Body of pancreas (tissue), 4 donors: ENCODE measurements at regions not wholly inside any gene's neighbourhood (a gene's known extent, or its start where the extent isn't known, plus 50 kb on each side); places are given as distances from the start of the nearest gene placed in this dataset.
"Not testable (repeated sequence)": the region's sequence is repeated elsewhere in the genome, so short reads cannot be mapped to it uniquely, and the experiment has no call there.

ENCODE experiments used
- ATAC-seq: fragments of 150-250 bp; one replicate; pipeline ENCODE4 v1.9.1; 2016
- DNase-seq, 4 donors: peaks; one replicate each; pipeline ENCODE4 v3.0.0-alpha.2; 2019
- H3K27ac ChIP-seq, 4 donors: fragments of 200-600 bp; sonication (generic); 1 replicate in 3 of 4; 2 replicates in 1 of 4; pipeline versions ENCODE4 v1.5.1 to v1.6.1; 2016 to 2019; ENCODE audit warnings: mild to moderate bottlenecking in 1 of 4, mixed read lengths in 1 of 4, moderate library complexity in 1 of 4
- H3K27me3 ChIP-seq, 2 donors: fragments of 200-600 bp; sonication (generic); one replicate each; pipeline ENCODE4 v1.6.0; 2016; ENCODE audit warnings: mild to moderate bottlenecking in 1 of 2
- H3K36me3 ChIP-seq, 2 donors: fragments of 200-600 bp; sonication (generic); replicated peaks in 1 of 2; 2 replicates each; pipeline ENCODE4 v1.5.1; 2016; ENCODE audit warnings: low read depth in 2 of 2; ENCODE audit not compliant: insufficient read depth in 1 of 2
- H3K4me1 ChIP-seq: fragments of 200-600 bp; sonication (generic); one replicate; pipeline ENCODE4 v1.6.0; 2016
- H3K4me3 ChIP-seq, 2 donors: fragments of 200-600 bp; sonication (generic); 1 replicate in 1 of 2; 2 replicates in 1 of 2; pipeline ENCODE4 v1.5.1; 2016 to 2019
- H3K9me3 ChIP-seq, 3 donors: fragments of 200-600 bp; sonication (generic); 1 replicate in 2 of 3; 2 replicates in 1 of 3; pipeline ENCODE4 v1.5.1; 2016
- CTCF ChIP-seq, 7 experiments: fragments of 450-650 bp in 4 of 7; fragments of 200-600 bp in 3 of 7; sonication (generic) in 3 of 7; IDR thresholded peaks; one replicate each; pipeline ENCODE4 v1.5.1; 2016 to 2019; ENCODE audit warnings: antibody characterized with exemption in 7 of 7
- POLR2A ChIP-seq, 3 donors: fragments of 450-650 bp; IDR thresholded peaks; one replicate each; pipeline ENCODE4 v1.6.1; 2016; ENCODE audit warnings: antibody characterized with exemption in 3 of 3, mild to moderate bottlenecking in 2 of 3
- WGBS, 2 donors: methylation state at CpG; one replicate each; pipeline ENCODE4 v1.1.5; 2017; 5-methylcytosine and 5-hydroxymethylcytosine counted together
- intact Hi-C: fragments of 100-400 bp; cut with DNase I; formaldehyde crosslinking; loops from one replicate; pipeline ENCODE4 v1.15.1; 2023

- no peak for TF ChIP-seq CTCF (IDR thresholded peaks at IDR 0.05)
- no peak for TF ChIP-seq POLR2A (IDR thresholded peaks at IDR 0.05)
- ATAC-seq = no peak
- no peaks in the 10 kb centered on the region for H3K36me3 ChIP-seq
- no peaks in the 10 kb centered on the region for H3K9me3 ChIP-seq
- intact Hi-C loops = no loop called here
- no peak overlapping the region for H3K27ac ChIP-seq
- no peaks in the 10 kb centered on the region for H3K27me3 ChIP-seq
- H3K4me1 ChIP-seq = peaks cover 8% of the 10 kb centered on the region
- DNase-seq = no peak
- no peak overlapping the region for H3K4me3 ChIP-seq
- 71 to 80% methylated on average over 3 to 4 of the region's 4 CpGs for WGBS, 2 donors
These were observed 78.9 kb upstream of the FGF3 start for GRCh38 chr11:69898123-69898522.

- peak overlapping the region in 3 of 4 donors; percentile 29 to 82 (median 64) for H3K27ac ChIP-seq
- WGBS, 2 donors = 50 to 52% methylated on average over 5 to 9 of the region's 9 CpGs
- H3K27me3 ChIP-seq = no peaks in the 10 kb centered on the region
- TF ChIP-seq POLR2A (IDR thresholded peaks at IDR 0.05) (peak in 1 of 3 donors; percentile 39), CTCF (IDR thresholded peaks at IDR 0.05) (no peak)
- DNase-seq = peak; percentile 54 to 75 (median 65)
- ATAC-seq = peak; percentile 90
- intact Hi-C loops = no loop called here
- no peak overlapping the region for H3K4me3 ChIP-seq
- peaks cover 3% of the 10 kb centered on the region for H3K4me1 ChIP-seq
- H3K36me3 ChIP-seq = no peaks in the 10 kb centered on the region
- H3K9me3 ChIP-seq = no peaks in the 10 kb centered on the region
These were observed 81.0 kb upstream of the FGF3 start for GRCh38 chr11:69899957-69900821.

GRCh38 chr11:69900822-69901302 is 81.6 kb upstream of the FGF3 start:
- H3K27ac ChIP-seq = peak overlapping the region in 3 of 4 donors; percentile 29 to 82 (median 64)
- H3K27me3 ChIP-seq, H3K9me3 ChIP-seq, H3K36me3 ChIP-seq, intact Hi-C loops, H3K4me1 ChIP-seq, H3K4me3 ChIP-seq, ATAC-seq, DNase-seq: not testable (repeated sequence)
- 25 to 32% methylated on average over 5 of the region's 5 CpGs for WGBS, 2 donors

DNA sequence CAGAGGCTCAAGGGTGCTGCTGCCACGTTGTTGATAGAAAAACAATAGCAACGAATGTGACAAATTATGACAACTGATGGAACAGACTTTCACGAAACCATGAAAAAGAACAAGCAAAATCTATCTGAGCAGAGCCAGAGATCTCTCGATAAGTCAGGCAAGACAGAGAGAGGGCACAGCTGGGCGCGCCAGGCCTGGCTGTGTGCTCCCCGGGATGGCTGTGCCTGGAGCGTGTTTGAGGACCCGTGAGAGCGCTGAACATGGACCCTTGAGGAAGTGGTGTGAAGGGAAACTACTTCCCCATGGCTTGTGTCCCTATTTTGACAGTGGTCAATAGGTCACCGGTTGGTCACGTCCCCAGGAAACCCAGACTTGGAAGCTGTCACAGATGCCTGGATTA is 83.1 kb upstream of the FGF3 start:
- 62 to 73% methylated on average over 12 of the region's 12 CpGs for WGBS, 2 donors
- Histone ChIP-seq H3K9me3 (no peaks in the 10 kb centered on the region), H3K4me3 (no peak overlapping the region), H3K36me3 (no peaks in the 10 kb centered on the region), H3K4me1 (peaks cover 3% of the 10 kb centered on the region), H3K27me3 (no peaks in the 10 kb centered on the region), H3K27ac (no peak overlapping the region)
- no peak for TF ChIP-seq POLR2A (IDR thresholded peaks at IDR 0.05)
- TF ChIP-seq CTCF (IDR thresholded peaks at IDR 0.05) = no peak
- DNase-seq (no peak), ATAC-seq (no peak)
- intact Hi-C loops = no loop called here

DNA sequence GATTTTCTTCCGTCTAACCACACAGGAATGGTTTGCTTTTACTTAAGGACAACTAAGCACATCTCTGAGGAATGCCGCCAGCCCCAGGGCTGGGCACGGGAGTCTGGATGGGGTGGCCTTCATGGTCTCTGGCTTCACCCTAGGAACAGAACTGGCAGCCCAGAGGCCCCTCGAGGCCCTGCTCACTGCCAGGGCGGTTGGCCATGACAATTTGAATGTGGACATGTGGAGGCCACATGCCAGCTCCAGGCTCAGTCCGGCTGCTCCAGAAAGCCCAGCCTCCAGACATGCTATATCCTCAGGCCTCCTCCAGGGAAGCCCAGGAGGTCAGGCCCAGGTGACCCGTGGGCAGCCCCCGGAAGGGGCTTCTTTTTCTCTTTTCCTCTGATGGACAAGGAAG is 84.0 kb upstream of the FGF3 start:
- Histone ChIP-seq H3K4me3 (no peak overlapping the region), H3K4me1 (peaks cover 3% of the 10 kb centered on the region), H3K9me3 (no peaks in the 10 kb centered on the region), H3K27me3 (no peaks in the 10 kb centered on the region), H3K36me3 (no peaks in the 10 kb centered on the region), H3K27ac (no peak overlapping the region)
- WGBS, 2 donors = 60 to 84% methylated on average over 4 to 6 of the region's 8 CpGs
- no peak for TF ChIP-seq CTCF (IDR thresholded peaks at IDR 0.05)
- no peak for DNase-seq
- intact Hi-C loops = no loop called here
- ATAC-seq = no peak
